ENCODE measurements at regions not wholly inside any gene's neighbourhood (a gene's known extent, or its start where the extent isn't known, plus 50 kb on each side); places are given as distances from the start of the nearest gene placed in this dataset.

- Histone ChIP-seq H3K4me1 (no peaks in the 10 kb centered on the region), H3K36me3 (no peaks in the 10 kb centered on the region), H3K27me3 (no peaks in the 10 kb centered on the region), H3K9me3 (no peaks in the 10 kb centered on the region), H3K4me3 (no peak overlapping the region), H3K27ac (no peak overlapping the region)
- TF ChIP-seq POLR2AphosphoS5 (IDR thresholded peaks at IDR 0.05) (no peak), POLR2A (IDR thresholded peaks at IDR 0.05) (no peak), EP300 (IDR thresholded peaks at IDR 0.05) (no peak), CTCF (IDR thresholded peaks at IDR 0.05) (no peak)
- no peak for ATAC-seq
- WGBS, 2 donors (ENCODE audit: low coverage in 1 of 2) = 76 to 90% methylated on average over 2 to 3 of the region's 3 CpGs
Measured at GRCh38 chr2:167900435-167901114, 346.8 kb downstream of the STK39 start.

- WGBS, 2 donors (ENCODE audit: low coverage in 1 of 2) = 83 to 93% methylated on average over 3 of the region's 3 CpGs
- Histone ChIP-seq H3K27ac (no peak overlapping the region), H3K4me3 (no peak overlapping the region), H3K4me1 (no peaks in the 10 kb centered on the region), H3K36me3 (no peaks in the 10 kb centered on the region), H3K9me3 (peaks cover 0 to 6% (median 0%) of the 10 kb centered on the region in 3 donors), H3K27me3 (no peaks in the 10 kb centered on the region)
- no peak for TF ChIP-seq CTCF (IDR thresholded peaks at IDR 0.05)
- TF ChIP-seq POLR2AphosphoS5 (IDR thresholded peaks at IDR 0.05) = no peak
- TF ChIP-seq POLR2A (IDR thresholded peaks at IDR 0.05) = no peak
- no peak for TF ChIP-seq EP300 (IDR thresholded peaks at IDR 0.05)
- no peak for ATAC-seq
Measured at GRCh38 chr2:167898340-167898739, 349.1 kb downstream of the STK39 start.

DNA sequence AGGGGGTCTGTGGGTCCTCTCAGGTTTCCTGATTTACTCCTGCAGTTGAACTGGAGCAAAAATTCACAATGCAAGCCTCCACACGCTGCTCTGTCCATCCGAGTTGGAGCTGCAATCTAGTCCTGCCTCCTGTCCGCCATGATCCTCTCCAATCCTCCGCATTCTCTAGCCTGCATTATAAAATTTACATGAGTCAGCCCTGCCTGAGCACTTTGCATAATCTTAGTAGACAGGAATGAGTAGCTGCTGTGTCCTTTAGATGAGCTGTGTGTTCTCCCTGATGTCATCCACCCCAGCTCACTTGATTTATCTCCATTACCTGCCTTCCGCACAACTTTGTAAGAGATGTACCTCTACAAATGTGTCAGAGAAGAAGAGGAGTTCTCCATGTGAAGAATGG lies 355.6 kb downstream of the STK39 start:
- Histone ChIP-seq H3K36me3 (no peaks in the 10 kb centered on the region), H3K27ac (no peak overlapping the region), H3K27me3 (no peaks in the 10 kb centered on the region), H3K4me3 (no peak overlapping the region), H3K4me1 (no peaks in the 10 kb centered on the region), H3K9me3 (peaks cover 0 to 25% (median 0%) of the 10 kb centered on the region in 3 donors)
- no peak for ATAC-seq
- TF ChIP-seq POLR2A (IDR thresholded peaks at IDR 0.05) = no peak
- no peak for TF ChIP-seq POLR2AphosphoS5 (IDR thresholded peaks at IDR 0.05)
- TF ChIP-seq CTCF (IDR thresholded peaks at IDR 0.05) = no peak
- TF ChIP-seq EP300 (IDR thresholded peaks at IDR 0.05) = no peak
- WGBS, 2 donors (ENCODE audit: low coverage in 1 of 2) = 74 to 89% methylated on average over 4 of the region's 5 CpGs

- no peak overlapping the region for H3K27ac ChIP-seq
- peaks cover 0 to 29% (median 0%) of the 10 kb centered on the region in 3 donors for H3K9me3 ChIP-seq
- no peaks in the 10 kb centered on the region for H3K27me3 ChIP-seq
- H3K36me3 ChIP-seq = no peaks in the 10 kb centered on the region
- no peak overlapping the region for H3K4me3 ChIP-seq
- no peaks in the 10 kb centered on the region for H3K4me1 ChIP-seq
- no peak for TF ChIP-seq POLR2A (IDR thresholded peaks at IDR 0.05)
- TF ChIP-seq EP300 (IDR thresholded peaks at IDR 0.05) = no peak
- no peak for TF ChIP-seq CTCF (IDR thresholded peaks at IDR 0.05)
- no peak for TF ChIP-seq POLR2AphosphoS5 (IDR thresholded peaks at IDR 0.05)
- no peak for ATAC-seq
- 100% methylated on average over 1 of the region's 2 CpGs; no CpG with 5 or more reads in 1 of the 2 donors for WGBS, 2 donors (ENCODE audit: low coverage in 1 of 2)
Measured at GRCh38 chr2:167890739-167891138, 356.7 kb downstream of the STK39 start.

- Histone ChIP-seq H3K36me3 (no peaks in the 10 kb centered on the region), H3K27ac (no peak overlapping the region), H3K27me3 (no peaks in the 10 kb centered on the region), H3K4me1 (no peaks in the 10 kb centered on the region), H3K9me3 (no peaks in the 10 kb centered on the region), H3K4me3 (no peak overlapping the region)
- 71 to 88% methylated on average over 1 of the region's 1 CpG for WGBS, 2 donors (ENCODE audit: low coverage in 1 of 2)
- ATAC-seq = no peak
- TF ChIP-seq POLR2A (IDR thresholded peaks at IDR 0.05) (no peak), EP300 (IDR thresholded peaks at IDR 0.05) (no peak), CTCF (IDR thresholded peaks at IDR 0.05) (no peak), POLR2AphosphoS5 (IDR thresholded peaks at IDR 0.05) (no peak)
Measured at GRCh38 chr2:167880415-167880814, 367.0 kb downstream of the STK39 start.
